ENCODE measurements at regions not wholly inside any gene's neighbourhood (a gene's known extent, or its start where the extent isn't known, plus 50 kb on each side); places are given as distances from the start of the nearest gene placed in this dataset.

- H3K27me3 ChIP-seq, result peaks cover 0 to 12% (median 4%) of the 10 kb centered on the region in 11 experiments; a peak in 8 of 22 replicates
Observed at GRCh38 chr10:78983608-78984007, 85.2 kb upstream of the ZMIZ1 start.

DNA sequence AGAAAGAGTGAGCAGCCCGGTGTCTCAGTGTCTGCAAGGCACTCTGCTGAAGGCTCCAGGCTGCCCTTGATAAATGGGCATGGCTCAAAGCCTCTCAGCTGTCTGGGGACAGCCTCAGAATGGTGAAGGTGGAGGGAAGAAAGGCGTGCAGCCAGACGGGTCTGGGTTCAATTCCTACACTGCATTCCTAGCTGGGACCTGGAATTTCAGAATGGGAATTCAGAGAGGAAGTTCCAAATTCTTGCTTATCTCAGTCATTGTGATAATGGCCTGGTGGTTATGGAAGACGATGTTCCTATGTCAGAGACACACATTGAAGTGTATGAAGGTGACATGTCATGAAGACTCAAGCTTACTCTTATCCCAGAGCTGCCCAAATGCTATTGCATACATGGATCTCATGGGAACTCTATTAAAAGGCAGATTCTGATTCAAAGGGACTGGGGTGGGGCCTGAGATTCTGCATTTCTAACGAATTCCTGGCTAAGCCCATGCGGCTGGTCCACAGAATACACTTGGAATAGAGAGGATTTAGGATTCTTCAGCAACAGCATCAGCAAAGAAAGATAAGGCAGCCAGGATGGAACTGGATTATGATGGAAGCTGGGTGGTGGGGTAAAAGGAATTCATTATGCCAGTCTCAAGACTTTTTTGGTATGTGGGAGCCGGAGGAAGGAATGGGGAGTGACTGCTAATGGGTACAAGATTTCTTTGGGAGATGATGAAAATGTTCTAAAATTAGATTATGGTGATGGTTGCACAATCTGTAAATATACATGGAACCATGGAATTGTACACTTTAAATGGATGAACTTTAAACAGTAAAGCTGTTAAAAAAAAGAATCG lies 82.6 kb upstream of the ZMIZ1 start:
- Histone ChIP-seq H3K36me3 (no peaks in the 10 kb centered on the region), H3K27ac (no peak overlapping the region), H4K20me1 (peaks cover 0 to 7% (median 0%) of the 10 kb centered on the region in 11 experiments; a peak in 3 of 22 replicates), H3K4me3 (no peak overlapping the region), H3K4me1 (peaks cover 2 to 16% (median 7%) of the 10 kb centered on the region in 10 experiments), H3K27me3 (peaks cover 0 to 16% (median 4%) of the 10 kb centered on the region in 11 experiments; a peak in 10 of 22 replicates), H3K9me3 (replicated peaks in 1 of 11) (peaks cover 0 to 11% (median 0%) of the 10 kb centered on the region in 11 experiments; a peak in 6 of 22 replicates), H3K4me2 (no peak overlapping the region), H3K9ac (no peak overlapping the region)
- TF ChIP-seq Cebpa-rat (IDR thresholded peaks at IDR 0.05), result no peak

More at GRCh38 chr10:78983608-78984007, 85.2 kb upstream of the ZMIZ1 start:
- Histone ChIP-seq H4K20me1 (peaks cover 0 to 7% (median 0%) of the 10 kb centered on the region in 11 experiments; a peak in 3 of 22 replicates), H3K4me1 (peaks cover 0 to 22% (median 5%) of the 10 kb centered on the region in 10 experiments; a peak in 11 of 20 replicates), H3K4me3 (no peak overlapping the region), H3K36me3 (no peaks in the 10 kb centered on the region), H3K9me3 (replicated peaks in 1 of 11) (peaks cover 0 to 1% (median 0%) of the 10 kb centered on the region in 11 experiments; a peak in 5 of 22 replicates), H3K9ac (no peak overlapping the region), H3K4me2 (no peak overlapping the region), H3K27ac (no peak overlapping the region)
- no peak for TF ChIP-seq Cebpa-rat (IDR thresholded peaks at IDR 0.05)

DNA sequence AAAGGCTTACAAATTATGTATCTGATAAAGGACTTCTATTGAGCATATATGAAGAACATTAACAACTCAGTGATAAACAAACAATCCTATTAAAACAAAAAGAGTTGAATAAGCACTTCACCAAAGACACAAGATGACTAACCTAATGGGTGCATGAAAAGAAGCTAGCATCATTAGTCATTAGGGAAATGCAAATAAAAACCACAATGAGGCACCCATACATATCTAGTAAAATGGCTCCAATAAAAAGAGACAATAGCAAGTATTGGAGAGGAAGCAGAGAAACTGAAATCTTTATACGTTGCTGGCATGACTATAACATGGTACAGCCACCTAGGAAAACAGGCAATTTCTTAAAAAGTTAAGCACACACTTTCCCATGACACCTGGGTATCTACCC lies 77.6 kb upstream of the ZMIZ1 start:
- Histone ChIP-seq H3K4me3 (no peak overlapping the region), H3K27ac (no peak overlapping the region), H3K36me3 (no peaks in the 10 kb centered on the region), H3K4me1 (peaks cover 21 to 33% (median 28%) of the 10 kb centered on the region in 10 experiments), H3K4me2 (peak overlapping the region; percentile 13 to 83 (median 81); a peak in 20 of 22 replicates), H3K9me3 (replicated peaks in 1 of 11) (peaks cover 0 to 11% (median 0%) of the 10 kb centered on the region in 11 experiments; a peak in 6 of 22 replicates), H3K9ac (no peak overlapping the region), H3K27me3 (peaks cover 20 to 51% (median 33%) of the 10 kb centered on the region in 11 experiments; a peak in 21 of 22 replicates), H4K20me1 (peaks cover 0 to 32% (median 11%) of the 10 kb centered on the region in 11 experiments; a peak in 7 of 22 replicates)
- no peak for TF ChIP-seq Cebpa-rat (IDR thresholded peaks at IDR 0.05)

DNA sequence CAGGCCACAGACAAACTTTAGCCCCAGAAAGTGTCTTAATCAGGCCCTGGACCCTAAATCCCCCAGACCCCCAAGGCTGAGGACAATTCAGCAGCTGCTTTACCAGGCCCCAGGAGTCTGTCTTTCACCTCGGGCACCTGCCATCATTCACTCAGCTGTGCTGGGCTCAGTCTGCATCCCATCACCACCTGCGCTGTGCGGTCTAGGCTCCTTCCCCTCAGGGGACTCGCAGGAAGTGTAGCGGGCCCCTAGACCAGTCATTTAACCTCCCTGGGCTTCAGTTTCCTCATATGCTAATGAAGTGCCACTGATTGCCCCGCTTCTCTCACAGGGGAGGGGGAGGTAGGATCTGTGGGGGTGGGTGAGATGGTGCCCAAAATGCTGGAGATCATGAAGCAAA lies 76.4 kb upstream of the ZMIZ1 start:
- Histone ChIP-seq H3K36me3 (no peaks in the 10 kb centered on the region), H3K4me3 (no peak overlapping the region), H3K27me3 (peaks cover 28 to 63% (median 44%) of the 10 kb centered on the region in 11 experiments; a peak in 21 of 22 replicates), H3K9ac (no peak overlapping the region), H3K27ac (no peak overlapping the region), H4K20me1 (peaks cover 0 to 37% (median 11%) of the 10 kb centered on the region in 11 experiments; a peak in 8 of 22 replicates), H3K9me3 (replicated peaks in 1 of 11) (peaks cover 0 to 11% (median 0%) of the 10 kb centered on the region in 11 experiments; a peak in 6 of 22 replicates), H3K4me2 (peak overlapping the region; percentile 56 to 84 (median 81)), H3K4me1 (peaks cover 21 to 41% (median 35%) of the 10 kb centered on the region in 10 experiments)
- TF ChIP-seq Cebpa-rat (IDR thresholded peaks at IDR 0.05), result no peak

DNA sequence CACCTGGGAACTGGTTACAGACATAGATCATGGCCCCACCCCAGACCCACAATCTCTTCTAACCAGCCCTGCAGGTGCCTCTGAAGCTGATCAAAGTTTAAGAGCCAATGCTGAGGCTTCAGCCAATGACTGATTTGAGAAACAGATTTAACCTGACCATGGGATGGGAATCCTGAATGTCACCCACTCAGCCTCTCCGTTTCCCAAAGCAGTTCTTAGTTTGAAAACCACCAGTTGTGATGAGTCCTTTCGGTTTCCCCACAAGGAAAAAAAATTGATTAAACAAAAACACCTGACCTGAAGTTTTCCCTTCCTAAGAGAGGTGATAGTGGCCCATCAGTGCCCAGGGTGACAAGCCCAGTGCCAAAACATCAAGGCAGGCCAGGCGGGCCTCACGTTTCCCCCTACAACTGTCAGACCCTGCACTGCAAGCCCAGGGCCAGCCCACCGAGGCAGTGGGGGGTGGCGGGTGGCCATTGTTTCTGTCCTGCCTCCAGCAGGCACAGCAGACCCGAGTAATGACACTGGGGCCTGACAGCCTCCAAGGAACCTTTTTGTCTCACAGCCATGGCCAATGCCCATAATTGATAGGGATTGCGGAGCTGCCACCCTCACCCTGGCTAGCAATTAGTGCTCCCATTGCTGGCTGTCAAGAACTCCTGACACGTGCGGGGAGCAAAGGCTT lies 75.4 kb upstream of the ZMIZ1 start:
- Histone ChIP-seq H3K36me3 (no peaks in the 10 kb centered on the region), H4K20me1 (peaks cover 0 to 39% (median 11%) of the 10 kb centered on the region in 11 experiments; a peak in 8 of 22 replicates), H3K4me1 (peaks cover 29 to 51% (median 41%) of the 10 kb centered on the region in 10 experiments), H3K27me3 (peaks cover 28 to 66% (median 44%) of the 10 kb centered on the region in 11 experiments; a peak in 21 of 22 replicates), H3K27ac (no peak overlapping the region), H3K4me2 (peak overlapping the region in 8 of 11 experiments; percentile 81 to 84 (median 82); a peak in 16 of 22 replicates), H3K4me3 (no peak overlapping the region), H3K9ac (no peak overlapping the region), H3K9me3 (replicated peaks in 1 of 11) (peaks cover 0 to 11% (median 0%) of the 10 kb centered on the region in 11 experiments; a peak in 6 of 22 replicates)
- TF ChIP-seq Cebpa-rat (IDR thresholded peaks at IDR 0.05), result no peak

- Histone ChIP-seq H3K9me3 (replicated peaks in 1 of 11) (no peaks in the 10 kb centered on the region), H3K27me3 (peaks cover 25 to 57% (median 44%) of the 10 kb centered on the region in 11 experiments; a peak in 21 of 22 replicates), H3K4me1 (peaks cover 37 to 55% (median 44%) of the 10 kb centered on the region in 10 experiments), H4K20me1 (peaks cover 0 to 39% (median 11%) of the 10 kb centered on the region in 11 experiments; a peak in 8 of 22 replicates), H3K9ac (no peak overlapping the region), H3K36me3 (no peaks in the 10 kb centered on the region), H3K4me2 (peak overlapping the region in 8 of 11 experiments; percentile 31 to 54 (median 39); a peak in 15 of 22 replicates), H3K4me3 (no peak overlapping the region), H3K27ac (no peak overlapping the region)
- TF ChIP-seq Cebpa-rat (IDR thresholded peaks at IDR 0.05), result no peak
Observed at GRCh38 chr10:78995987-78996791, 72.6 kb upstream of the ZMIZ1 start.

DNA sequence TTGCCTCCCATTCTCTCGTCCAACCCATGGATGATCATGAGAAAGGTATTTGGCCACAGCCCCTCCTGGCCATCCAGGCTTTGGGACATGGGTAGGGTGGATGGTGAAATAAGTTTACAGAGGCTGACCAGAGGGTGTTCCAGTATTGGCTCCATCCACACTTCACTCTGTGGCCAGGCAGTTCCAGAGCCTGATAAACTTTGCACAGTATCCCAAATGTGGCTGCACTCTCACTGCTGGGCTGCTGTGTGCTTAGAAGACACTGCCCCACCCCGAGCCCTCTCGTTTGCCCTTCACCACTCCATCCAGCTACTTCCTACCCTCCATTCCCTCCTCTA lies 72.0 kb upstream of the ZMIZ1 start:
- Histone ChIP-seq H3K4me1 (peaks cover 31 to 54% (median 44%) of the 10 kb centered on the region in 10 experiments), H3K36me3 (no peaks in the 10 kb centered on the region), H3K4me2 (peak overlapping the region in 8 of 11 experiments; percentile 31 to 54 (median 39); a peak in 15 of 22 replicates), H4K20me1 (peaks cover 0 to 38% (median 11%) of the 10 kb centered on the region in 11 experiments; a peak in 8 of 22 replicates), H3K9me3 (replicated peaks in 1 of 11) (no peaks in the 10 kb centered on the region), H3K27me3 (peaks cover 25 to 57% (median 44%) of the 10 kb centered on the region in 11 experiments; a peak in 21 of 22 replicates), H3K4me3 (no peak overlapping the region), H3K27ac (no peak overlapping the region), H3K9ac (no peak overlapping the region)
- TF ChIP-seq Cebpa-rat (IDR thresholded peaks at IDR 0.05), result no peak

All from BLaER1 treated with 17β-estradiol and CSF1 and Interleukin-3, amounts not matched to agents 10 nM and 100 nM (cell line).